Left ventricle myocardium inferior (tissue), 1 donor: ENCODE measurements at regions not wholly inside any gene's neighbourhood (a gene's known extent, or its start where the extent isn't known, plus 50 kb on each side); places are given as distances from the start of the nearest gene placed in this dataset.

Experiments used
- DNase-seq: peaks from one replicate; pipeline ENCODE4 v3.0.0-alpha.2; 2020
- H3K27ac ChIP-seq: fragments of 200-600 bp; replicated peaks from 2 replicates; pipeline ENCODE4 v1.8.0; 2021
- H3K27me3 ChIP-seq: fragments of 200-600 bp; 2 replicates; pipeline ENCODE4 v1.8.0; 2021; ENCODE audit warnings: low read depth
- H3K36me3 ChIP-seq: fragments of 200-600 bp; 2 replicates; pipeline ENCODE4 v1.8.0; 2021
- H3K4me1 ChIP-seq: fragments of 200-600 bp; 2 replicates; pipeline ENCODE4 v1.8.0; 2021
- H3K4me3 ChIP-seq: fragments of 200-600 bp; 2 replicates; pipeline ENCODE4 v1.8.0; 2021; ENCODE audit warnings: mild to moderate bottlenecking, moderate library complexity
- H3K9me3 ChIP-seq: fragments of 200-600 bp; replicated peaks from 2 replicates; pipeline ENCODE4 v1.8.0; 2021
- CTCF ChIP-seq: fragments of 200-600 bp; IDR thresholded peaks from 2 replicates; pipeline ENCODE4 v1.8.0; 2021; ENCODE audit warnings: antibody characterized with exemption, mild to moderate bottlenecking, borderline replicate concordance
- intact Hi-C: fragments of 100-400 bp; cut with micrococcal nuclease; formaldehyde crosslinking; loops from one replicate; pipeline ENCODE4 v1.11.0; 2022
- donor health status: DM: no; HTN: yes; CAD: no; lungs with severe emphysema.

GRCh38 chr15:99443768-99444446 is 121.9 kb upstream of the MEF2A start:
- Histone ChIP-seq H3K27ac (peak overlapping the region; percentile 94), H3K36me3 (no peaks in the 10 kb centered on the region), H3K9me3 (no peaks in the 10 kb centered on the region), H3K27me3 (no peaks in the 10 kb centered on the region), H3K4me1 (peaks cover 83% of the 10 kb centered on the region), H3K4me3 (no peak overlapping the region)
- TF ChIP-seq CTCF: no peak
- DNase-seq: no peak
- intact Hi-C loops: no loop called here

- peak overlapping the region; percentile 94 for H3K27ac ChIP-seq
- TF ChIP-seq CTCF: no peak
- H3K36me3 ChIP-seq: no peaks in the 10 kb centered on the region
- H3K27me3 ChIP-seq: no peaks in the 10 kb centered on the region
- intact Hi-C loops: no loop called here
- DNase-seq: no peak
- H3K9me3 ChIP-seq: no peaks in the 10 kb centered on the region
- peaks cover 82% of the 10 kb centered on the region for H3K4me1 ChIP-seq
- no peak overlapping the region for H3K4me3 ChIP-seq
Measured at GRCh38 chr15:99445272-99445850, 120.4 kb upstream of the MEF2A start.

GRCh38 chr15:99446565-99447496 is 119.0 kb upstream of the MEF2A start:
- intact Hi-C loops: no loop called here
- peaks cover 82% of the 10 kb centered on the region for H3K4me1 ChIP-seq
- no peak for TF ChIP-seq CTCF
- no peak overlapping the region for H3K4me3 ChIP-seq
- no peak overlapping the region for H3K27ac ChIP-seq
- H3K36me3 ChIP-seq: no peaks in the 10 kb centered on the region
- H3K27me3 ChIP-seq: no peaks in the 10 kb centered on the region
- no peak for DNase-seq
- no peaks in the 10 kb centered on the region for H3K9me3 ChIP-seq

- Histone ChIP-seq H3K27ac (peak overlapping the region; percentile 43), H3K27me3 (no peaks in the 10 kb centered on the region), H3K4me1 (peaks cover 82% of the 10 kb centered on the region), H3K9me3 (no peaks in the 10 kb centered on the region), H3K4me3 (no peak overlapping the region), H3K36me3 (no peaks in the 10 kb centered on the region)
- no peak for DNase-seq
- intact Hi-C loops: no loop called here
- TF ChIP-seq CTCF: no peak
Measured at GRCh38 chr15:99447497-99448371, 118.0 kb upstream of the MEF2A start.

GRCh38 chr15:99449514-99449913 is 116.3 kb upstream of the MEF2A start:
- TF ChIP-seq CTCF: no peak
- Histone ChIP-seq H3K9me3 (no peaks in the 10 kb centered on the region), H3K4me3 (no peak overlapping the region), H3K27ac (peak overlapping the region; percentile 93), H3K4me1 (peaks cover 82% of the 10 kb centered on the region), H3K36me3 (no peaks in the 10 kb centered on the region), H3K27me3 (no peaks in the 10 kb centered on the region)
- intact Hi-C loops: no loop called here
- no peak for DNase-seq
